Activated naive CD8-positive, alpha-beta T cell treated with anti-CD3 and anti-CD28 coated beads, Interleukin-2, amount 10 ng/mL, durations not matched to agents 7 days and 5 days (primary cell): ENCODE measurements at regions not wholly inside any gene's neighbourhood (a gene's known extent, or its start where the extent isn't known, plus 50 kb on each side); places are given as distances from the start of the nearest gene placed in this dataset.

Source experiments
- ATAC-seq: fragments of 150-1000 bp; cut with Tn5 transposase; one replicate; pipeline ENCODE4 v1.10.0; 2021; ENCODE audit warnings: low read depth, moderate library complexity
- POLR2A ChIA-PET: fragments of 350-600 bp; sonication (Branson Sonifier 250); formaldehyde crosslinking; loops from one replicate; lab custom pipeline; 2021; ENCODE audit warnings: antibody characterized with exemption; lab: Charles Lee
- DNase-seq: peaks from one replicate; pipeline ENCODE4 v3.0.0; 2021
- H3K27ac Mint-ChIP-seq: one replicate; pipeline ENCODE4 v1.8.0; 2022; ENCODE audit warnings: mild to moderate bottlenecking, mixed read lengths
- H3K27me3 Mint-ChIP-seq: one replicate; pipeline ENCODE4 v1.8.0; 2022; ENCODE audit warnings: mild to moderate bottlenecking, moderate library complexity, mixed read lengths
- H3K36me3 Mint-ChIP-seq: one replicate; pipeline ENCODE4 v1.8.0; 2021; ENCODE audit warnings: mild to moderate bottlenecking, mixed read lengths
- H3K4me1 Mint-ChIP-seq: one replicate; pipeline ENCODE4 v1.8.0; 2021; ENCODE audit warnings: mixed read lengths
- H3K4me3 Mint-ChIP-seq: one replicate; pipeline ENCODE4 v1.8.0; 2022; ENCODE audit warnings: mild to moderate bottlenecking, moderate library complexity, mixed read lengths
- H3K9me3 Mint-ChIP-seq: one replicate; pipeline ENCODE4 v1.8.0; 2021; ENCODE audit warnings: mixed read lengths

GRCh38 chr7:33707427-33707826 is 197.9 kb upstream of the BMPER start:
- no peaks in the 10 kb centered on the region for H3K4me1 Mint-ChIP-seq
- no peak overlapping the region for H3K4me3 Mint-ChIP-seq
- ATAC-seq (no peak), DNase-seq (no peak)
- POLR2A ChIA-PET = no interaction called here
- H3K9me3 Mint-ChIP-seq = peaks cover under 1% of the 10 kb centered on the region
- H3K36me3 Mint-ChIP-seq = no peaks in the 10 kb centered on the region
- H3K27ac Mint-ChIP-seq = no peak overlapping the region
- no peaks in the 10 kb centered on the region for H3K27me3 Mint-ChIP-seq

GRCh38 chr7:33710608-33711007 is 194.7 kb upstream of the BMPER start:
- no peaks in the 10 kb centered on the region for H3K27me3 Mint-ChIP-seq
- no peak for DNase-seq
- no peak overlapping the region for H3K27ac Mint-ChIP-seq
- no peak for ATAC-seq
- H3K4me3 Mint-ChIP-seq = no peak overlapping the region
- no peaks in the 10 kb centered on the region for H3K36me3 Mint-ChIP-seq
- no peaks in the 10 kb centered on the region for H3K4me1 Mint-ChIP-seq
- POLR2A ChIA-PET = no interaction called here
- H3K9me3 Mint-ChIP-seq = no peaks in the 10 kb centered on the region

GRCh38 chr7:33711231-33712019 is 193.9 kb upstream of the BMPER start:
- Mint-ChIP-seq H3K9me3 (no peaks in the 10 kb centered on the region), H3K27me3 (no peaks in the 10 kb centered on the region), H3K27ac (no peak overlapping the region), H3K36me3 (no peaks in the 10 kb centered on the region), H3K4me1 (no peaks in the 10 kb centered on the region), H3K4me3 (no peak overlapping the region)
- no peak for ATAC-seq
- no peak for DNase-seq
- POLR2A ChIA-PET = no interaction called here

- Mint-ChIP-seq H3K9me3 (no peaks in the 10 kb centered on the region), H3K4me3 (no peak overlapping the region)
Measured at GRCh38 chr7:33712020-33712414, 193.3 kb upstream of the BMPER start.

GRCh38 chr7:33714208-33714607 is 191.1 kb upstream of the BMPER start:
- no peaks in the 10 kb centered on the region for H3K9me3 Mint-ChIP-seq
- no peak overlapping the region for H3K27ac Mint-ChIP-seq
- DNase-seq = no peak
- POLR2A ChIA-PET = no interaction called here
- no peaks in the 10 kb centered on the region for H3K4me1 Mint-ChIP-seq
- ATAC-seq = no peak
- H3K4me3 Mint-ChIP-seq = no peak overlapping the region
- no peaks in the 10 kb centered on the region for H3K27me3 Mint-ChIP-seq
- H3K36me3 Mint-ChIP-seq = no peaks in the 10 kb centered on the region

More at GRCh38 chr7:33712020-33712414, 193.3 kb upstream of the BMPER start:
- POLR2A ChIA-PET = no interaction called here
- H3K27ac Mint-ChIP-seq = no peak overlapping the region
- ATAC-seq (no peak), DNase-seq (no peak)
- no peaks in the 10 kb centered on the region for H3K4me1 Mint-ChIP-seq
- no peaks in the 10 kb centered on the region for H3K36me3 Mint-ChIP-seq
- no peaks in the 10 kb centered on the region for H3K27me3 Mint-ChIP-seq

- no peaks in the 10 kb centered on the region for H3K27me3 Mint-ChIP-seq
- no peak overlapping the region for H3K27ac Mint-ChIP-seq
- no peaks in the 10 kb centered on the region for H3K4me1 Mint-ChIP-seq
- no peaks in the 10 kb centered on the region for H3K9me3 Mint-ChIP-seq
- POLR2A ChIA-PET = no interaction called here
- no peak overlapping the region for H3K4me3 Mint-ChIP-seq
- no peaks in the 10 kb centered on the region for H3K36me3 Mint-ChIP-seq
- DNase-seq = no peak
- no peak for ATAC-seq
Measured at GRCh38 chr7:33716581-33717477, 188.5 kb upstream of the BMPER start.

GRCh38 chr7:33719059-33719581 is 186.2 kb upstream of the BMPER start:
- POLR2A ChIA-PET = no interaction called here
- DNase-seq = no peak
- Mint-ChIP-seq H3K27ac (no peak overlapping the region), H3K9me3 (no peaks in the 10 kb centered on the region), H3K36me3 (no peaks in the 10 kb centered on the region), H3K27me3 (no peaks in the 10 kb centered on the region), H3K4me1 (no peaks in the 10 kb centered on the region), H3K4me3 (no peak overlapping the region)
- ATAC-seq = no peak

GRCh38 chr7:33720139-33720538 is 185.2 kb upstream of the BMPER start:
- no peaks in the 10 kb centered on the region for H3K4me1 Mint-ChIP-seq
- no peak overlapping the region for H3K27ac Mint-ChIP-seq
- H3K27me3 Mint-ChIP-seq = no peaks in the 10 kb centered on the region
- ATAC-seq (no peak), DNase-seq (no peak)
- H3K9me3 Mint-ChIP-seq = no peaks in the 10 kb centered on the region
- no peaks in the 10 kb centered on the region for H3K36me3 Mint-ChIP-seq
- POLR2A ChIA-PET = no interaction called here
- H3K4me3 Mint-ChIP-seq = no peak overlapping the region

GRCh38 chr7:33720870-33721269 is 184.5 kb upstream of the BMPER start:
- POLR2A ChIA-PET = no interaction called here
- H3K36me3 Mint-ChIP-seq = no peaks in the 10 kb centered on the region
- H3K27me3 Mint-ChIP-seq = no peaks in the 10 kb centered on the region
- H3K27ac Mint-ChIP-seq = no peak overlapping the region
- ATAC-seq = no peak
- no peak for DNase-seq
- no peaks in the 10 kb centered on the region for H3K4me1 Mint-ChIP-seq
- H3K4me3 Mint-ChIP-seq = no peak overlapping the region
- H3K9me3 Mint-ChIP-seq = no peaks in the 10 kb centered on the region

GRCh38 chr7:33721895-33722294 is 183.4 kb upstream of the BMPER start:
- H3K9me3 Mint-ChIP-seq = no peaks in the 10 kb centered on the region
- H3K4me1 Mint-ChIP-seq = no peaks in the 10 kb centered on the region
- ATAC-seq = no peak
- H3K4me3 Mint-ChIP-seq = no peak overlapping the region
- no peak overlapping the region for H3K27ac Mint-ChIP-seq
- no peaks in the 10 kb centered on the region for H3K36me3 Mint-ChIP-seq
- POLR2A ChIA-PET = no interaction called here
- no peak for DNase-seq
- no peaks in the 10 kb centered on the region for H3K27me3 Mint-ChIP-seq

- Mint-ChIP-seq H3K27me3 (no peaks in the 10 kb centered on the region), H3K9me3 (no peaks in the 10 kb centered on the region), H3K27ac (no peak overlapping the region), H3K36me3 (no peaks in the 10 kb centered on the region), H3K4me1 (no peaks in the 10 kb centered on the region), H3K4me3 (no peak overlapping the region)
- DNase-seq (no peak), ATAC-seq (no peak)
- POLR2A ChIA-PET = no interaction called here
Measured at GRCh38 chr7:33722383-33723101, 182.8 kb upstream of the BMPER start.

GRCh38 chr7:33724201-33724600 is 181.1 kb upstream of the BMPER start:
- POLR2A ChIA-PET = no interaction called here
- no peaks in the 10 kb centered on the region for H3K9me3 Mint-ChIP-seq

More at GRCh38 chr7:33724201-33724600, 181.1 kb upstream of the BMPER start:
- Mint-ChIP-seq H3K4me1 (no peaks in the 10 kb centered on the region), H3K4me3 (no peak overlapping the region), H3K27me3 (no peaks in the 10 kb centered on the region), H3K27ac (no peak overlapping the region), H3K36me3 (no peaks in the 10 kb centered on the region)
- DNase-seq (no peak), ATAC-seq (no peak)
